ENCODE measurements at regions not wholly inside any gene's neighbourhood (a gene's known extent, or its start where the extent isn't known, plus 50 kb on each side); places are given as distances from the start of the nearest gene placed in this dataset.

DNA sequence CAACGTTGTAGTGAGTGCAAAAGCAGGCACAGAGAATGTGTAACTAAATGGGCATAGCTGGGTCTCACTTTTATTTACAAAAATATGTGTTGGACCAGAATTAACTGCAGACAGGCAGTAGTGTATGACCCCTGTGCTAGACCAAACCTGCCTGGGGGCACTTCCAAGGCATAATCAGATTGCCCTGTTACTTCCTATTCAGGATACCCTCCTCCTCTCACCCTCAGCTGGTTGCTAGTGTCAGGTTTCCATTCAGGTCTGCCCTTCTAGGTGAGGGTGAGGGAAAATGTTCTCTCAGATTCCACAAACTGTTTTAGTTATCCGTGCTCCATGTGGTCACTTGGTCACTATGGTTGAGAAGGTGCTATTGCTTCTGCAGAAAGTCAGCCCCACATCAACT, 387.3 kb downstream of the LMX1A start:
- Histone ChIP-seq H3K4me1 (ENCODE audit: control insufficient read depth in 1 of 2, insufficient read depth in 2 of 2, low read length in 2 of 2) (no peaks in the 10 kb centered on the region), H3K9me3 (ENCODE audit: control insufficient read depth in 1 of 2, low read length in 2 of 2) (no peaks in the 10 kb centered on the region), H3K27ac (ENCODE audit: low read length) (no peak overlapping the region), H3K4me3 (ENCODE audit: low read depth in 1 of 2, low read length in 2 of 2) (no peak overlapping the region), H3K36me3 (ENCODE audit: control insufficient read depth in 1 of 2, insufficient read depth in 2 of 2, low read length in 2 of 2) (no peaks in the 10 kb centered on the region), H3K27me3 (ENCODE audit: low read depth, low read length) (no peaks in the 10 kb centered on the region)

DNA sequence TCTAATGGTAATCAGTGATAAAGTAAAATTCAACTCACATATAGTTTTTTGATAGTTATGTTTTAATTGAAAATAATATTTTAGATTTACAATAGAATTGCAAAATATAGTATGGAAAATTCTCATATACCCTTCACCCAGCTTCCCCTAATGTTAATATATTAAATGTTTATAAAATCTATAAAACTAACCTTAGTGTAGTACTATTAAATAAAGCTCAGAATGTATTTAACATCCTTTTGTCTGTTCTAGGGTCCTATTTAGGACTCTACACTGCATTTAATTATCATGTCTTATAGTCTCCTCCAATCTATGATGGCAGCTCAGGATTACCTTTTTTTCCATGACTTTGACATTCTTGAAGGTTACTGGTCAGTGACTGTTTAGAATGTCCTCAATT, 389.2 kb downstream of the LMX1A start:
- H3K36me3 ChIP-seq (ENCODE audit: control insufficient read depth in 1 of 2, insufficient read depth in 2 of 2, low read length in 2 of 2): no peaks in the 10 kb centered on the region
- H3K27ac ChIP-seq (ENCODE audit: low read length): no peak overlapping the region
- no peaks in the 10 kb centered on the region for H3K27me3 ChIP-seq (ENCODE audit: low read depth, low read length)
- no peaks in the 10 kb centered on the region for H3K4me1 ChIP-seq (ENCODE audit: control insufficient read depth in 1 of 2, insufficient read depth in 2 of 2, low read length in 2 of 2)
- H3K4me3 ChIP-seq (ENCODE audit: low read depth in 1 of 2, low read length in 2 of 2): no peak overlapping the region
- H3K9me3 ChIP-seq (ENCODE audit: control insufficient read depth in 1 of 2, low read length in 2 of 2): no peaks in the 10 kb centered on the region

DNA sequence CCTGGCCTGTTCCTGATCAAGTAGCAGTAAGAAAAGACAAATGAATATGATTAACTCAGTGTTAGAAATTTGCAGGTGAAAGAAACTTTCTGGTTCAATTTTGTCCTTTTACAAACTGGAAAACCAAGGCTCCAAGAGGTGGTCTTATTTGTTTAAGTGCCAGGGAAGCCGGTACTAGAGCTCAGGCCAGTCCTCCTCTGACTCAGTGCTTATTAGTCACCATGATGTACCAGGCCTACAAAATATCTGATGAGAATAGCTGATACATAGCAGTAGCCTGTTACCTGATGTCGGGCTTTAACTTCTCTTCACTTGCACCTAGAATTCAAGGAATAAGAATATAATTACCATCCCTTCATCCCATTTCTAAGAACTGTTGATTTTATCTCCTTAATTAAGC, 394.8 kb downstream of the LMX1A start:
- Histone ChIP-seq H3K4me3 (ENCODE audit: low read depth in 1 of 2, low read length in 2 of 2) (no peak overlapping the region), H3K27ac (ENCODE audit: low read length) (no peak overlapping the region), H3K4me1 (ENCODE audit: control insufficient read depth in 1 of 2, insufficient read depth in 2 of 2, low read length in 2 of 2) (no peaks in the 10 kb centered on the region), H3K9me3 (ENCODE audit: control insufficient read depth in 1 of 2, low read length in 2 of 2) (no peaks in the 10 kb centered on the region), H3K36me3 (ENCODE audit: control insufficient read depth in 1 of 2, insufficient read depth in 2 of 2, low read length in 2 of 2) (no peaks in the 10 kb centered on the region), H3K27me3 (ENCODE audit: low read depth, low read length) (no peaks in the 10 kb centered on the region)

DNA sequence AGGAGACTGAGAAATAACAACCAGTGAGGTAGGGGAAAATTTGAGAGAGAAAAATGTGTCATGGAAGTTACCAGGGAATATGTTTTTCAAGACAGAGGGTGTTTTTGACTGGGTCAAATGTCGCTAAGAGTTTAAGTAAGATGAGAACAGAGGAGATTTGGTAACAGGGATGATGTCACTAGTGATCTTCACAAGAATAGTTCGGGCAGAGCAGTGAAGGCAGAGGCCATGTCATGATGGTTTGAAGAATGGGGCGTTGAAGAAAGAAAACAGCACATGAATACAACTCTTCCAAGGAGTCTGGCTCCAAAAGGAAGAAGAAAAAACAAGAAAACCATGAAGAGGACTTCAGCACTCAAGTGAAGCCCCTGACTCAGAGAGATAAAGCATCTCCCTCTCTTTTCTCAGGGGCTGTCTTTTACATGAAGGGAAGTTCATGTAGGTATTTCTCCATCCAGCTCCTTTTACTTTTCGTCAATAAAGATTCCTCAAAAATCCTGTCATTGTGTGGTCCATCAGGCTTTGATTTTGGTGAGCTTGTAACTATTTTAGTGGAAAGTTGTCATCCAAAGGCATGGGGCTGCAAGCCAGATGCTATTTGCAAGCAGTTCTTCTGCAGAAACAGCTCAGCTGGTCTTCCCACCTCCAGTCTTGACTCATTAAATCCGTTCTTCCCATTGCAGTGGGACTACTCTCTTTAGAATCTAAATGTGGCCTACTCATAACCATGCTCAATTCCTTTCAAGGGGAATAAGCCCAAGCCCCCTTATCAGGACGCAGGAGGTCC, 397.3 kb downstream of the LMX1A start:
- Histone ChIP-seq H3K27ac (ENCODE audit: low read length) (no peak overlapping the region), H3K9me3 (ENCODE audit: control insufficient read depth in 1 of 2, low read length in 2 of 2) (no peaks in the 10 kb centered on the region), H3K4me1 (ENCODE audit: control insufficient read depth in 1 of 2, insufficient read depth in 2 of 2, low read length in 2 of 2) (no peaks in the 10 kb centered on the region), H3K4me3 (ENCODE audit: low read depth in 1 of 2, low read length in 2 of 2) (no peak overlapping the region), H3K27me3 (ENCODE audit: low read depth, low read length) (no peaks in the 10 kb centered on the region), H3K36me3 (ENCODE audit: control insufficient read depth in 1 of 2, insufficient read depth in 2 of 2, low read length in 2 of 2) (no peaks in the 10 kb centered on the region)

DNA sequence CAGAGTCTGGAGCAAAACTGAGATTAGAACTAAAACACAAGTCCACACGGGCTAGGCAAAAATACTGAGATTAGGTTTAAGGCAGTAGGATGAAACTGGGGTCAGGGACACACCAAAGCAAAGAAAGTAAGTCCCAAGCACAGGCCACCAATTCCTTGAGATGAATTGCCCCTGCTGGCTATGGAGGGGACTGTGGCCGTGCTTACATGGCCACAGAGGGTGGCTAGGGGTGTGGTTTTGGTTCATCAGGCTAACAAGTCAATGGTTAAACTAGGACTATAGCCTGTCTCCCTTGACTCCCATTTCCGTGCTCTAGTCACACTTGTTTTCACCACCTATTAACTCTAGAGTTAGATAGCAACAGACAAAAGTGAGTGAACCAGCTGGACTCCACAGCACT, 394.8 kb downstream of the PBX1 start:
- no peak overlapping the region for H3K4me3 ChIP-seq (ENCODE audit: low read depth in 1 of 2, low read length in 2 of 2)
- no peaks in the 10 kb centered on the region for H3K27me3 ChIP-seq (ENCODE audit: low read depth, low read length)
- H3K4me1 ChIP-seq (ENCODE audit: control insufficient read depth in 1 of 2, insufficient read depth in 2 of 2, low read length in 2 of 2): peaks cover 0 to 8% of the 10 kb centered on the region in 2 donors
- peaks cover 1 to 5% of the 10 kb centered on the region in 2 donors for H3K9me3 ChIP-seq (ENCODE audit: control insufficient read depth in 1 of 2, low read length in 2 of 2)
- H3K27ac ChIP-seq (ENCODE audit: low read length): no peak overlapping the region
- no peaks in the 10 kb centered on the region for H3K36me3 ChIP-seq (ENCODE audit: control insufficient read depth in 1 of 2, insufficient read depth in 2 of 2, low read length in 2 of 2)

DNA sequence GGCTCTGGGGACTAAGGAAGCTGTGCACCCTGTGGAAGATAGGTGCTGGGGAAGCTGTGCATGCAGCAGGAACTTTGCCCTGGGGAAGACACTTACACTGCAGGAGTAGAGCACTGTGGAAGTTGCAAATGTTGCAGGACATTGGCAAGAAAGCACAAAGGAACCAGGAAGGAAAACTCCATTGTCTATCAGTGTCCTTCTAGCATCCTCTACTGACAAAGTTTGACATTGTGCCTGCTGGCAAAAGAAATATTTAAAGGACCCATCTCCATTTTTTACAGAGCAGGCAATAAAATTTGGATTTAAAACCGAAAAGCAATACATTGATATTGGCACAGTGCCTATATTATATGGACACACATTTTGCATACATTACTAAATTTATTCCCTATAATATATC, 394.1 kb downstream of the PBX1 start:
- Histone ChIP-seq H3K9me3 (ENCODE audit: control insufficient read depth in 1 of 2, low read length in 2 of 2) (peaks cover 7 to 12% of the 10 kb centered on the region in 2 donors), H3K27ac (ENCODE audit: low read length) (no peak overlapping the region), H3K4me1 (ENCODE audit: control insufficient read depth in 1 of 2, insufficient read depth in 2 of 2, low read length in 2 of 2) (peaks cover 0 to 8% of the 10 kb centered on the region in 2 donors), H3K27me3 (ENCODE audit: low read depth, low read length) (no peaks in the 10 kb centered on the region), H3K36me3 (ENCODE audit: control insufficient read depth in 1 of 2, insufficient read depth in 2 of 2, low read length in 2 of 2) (no peaks in the 10 kb centered on the region), H3K4me3 (ENCODE audit: low read depth in 1 of 2, low read length in 2 of 2) (no peak overlapping the region)

DNA sequence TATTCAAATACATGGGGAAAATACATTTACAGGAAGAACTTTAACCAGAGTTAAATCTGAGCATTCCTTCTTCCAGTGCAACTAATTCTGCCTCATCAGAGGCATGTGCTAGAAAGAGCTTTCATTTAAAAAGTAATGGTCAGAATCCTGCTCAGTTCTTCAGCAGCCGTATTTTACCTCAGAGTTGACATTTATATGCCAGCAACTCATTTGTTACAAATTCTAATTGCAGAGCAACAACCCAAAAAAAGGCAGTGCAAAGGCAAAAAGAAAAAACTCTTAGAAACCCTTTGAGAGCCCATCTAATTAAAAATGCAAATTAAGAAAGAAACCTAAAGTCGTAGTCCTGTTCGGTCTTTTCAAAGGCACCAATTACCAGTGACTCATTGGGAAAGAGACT, 392.5 kb downstream of the PBX1 start:
- Histone ChIP-seq H3K4me1 (ENCODE audit: control insufficient read depth in 1 of 2, insufficient read depth in 2 of 2, low read length in 2 of 2) (peaks cover 0 to 8% of the 10 kb centered on the region in 2 donors), H3K27ac (ENCODE audit: low read length) (no peak overlapping the region), H3K9me3 (ENCODE audit: control insufficient read depth in 1 of 2, low read length in 2 of 2) (peaks cover 13 to 14% of the 10 kb centered on the region in 2 donors), H3K4me3 (ENCODE audit: low read depth in 1 of 2, low read length in 2 of 2) (no peak overlapping the region), H3K36me3 (ENCODE audit: control insufficient read depth in 1 of 2, insufficient read depth in 2 of 2, low read length in 2 of 2) (no peaks in the 10 kb centered on the region), H3K27me3 (ENCODE audit: low read depth, low read length) (no peaks in the 10 kb centered on the region)

DNA sequence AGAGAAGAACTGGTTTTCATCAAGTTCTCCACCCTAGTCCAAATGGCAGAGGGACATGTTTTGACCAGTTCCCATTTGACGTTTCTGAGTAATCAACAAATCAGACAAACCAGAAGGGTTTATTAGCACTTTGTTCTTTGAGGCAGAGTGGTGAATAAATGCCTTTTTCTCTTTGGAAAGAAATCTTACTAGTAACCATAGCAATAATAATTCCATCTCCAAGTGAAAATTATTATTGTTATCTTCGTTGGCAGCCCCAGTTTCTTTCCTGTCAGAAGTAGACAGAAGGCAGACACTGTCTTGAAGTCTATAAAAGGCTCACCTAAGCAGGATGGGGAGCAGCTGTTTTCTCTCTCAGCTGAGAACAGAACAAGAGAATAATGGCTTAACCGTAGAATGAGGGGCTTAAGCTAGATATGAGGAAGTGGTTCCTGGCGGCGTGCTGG, 391.6 kb downstream of the PBX1 start:
- peaks cover 13 to 14% of the 10 kb centered on the region in 2 donors for H3K9me3 ChIP-seq (ENCODE audit: control insufficient read depth in 1 of 2, low read length in 2 of 2)
- no peak overlapping the region for H3K4me3 ChIP-seq (ENCODE audit: low read depth in 1 of 2, low read length in 2 of 2)
- H3K36me3 ChIP-seq (ENCODE audit: control insufficient read depth in 1 of 2, insufficient read depth in 2 of 2, low read length in 2 of 2): no peaks in the 10 kb centered on the region
- no peaks in the 10 kb centered on the region for H3K27me3 ChIP-seq (ENCODE audit: low read depth, low read length)
- H3K4me1 ChIP-seq (ENCODE audit: control insufficient read depth in 1 of 2, insufficient read depth in 2 of 2, low read length in 2 of 2): peaks cover 0 to 8% of the 10 kb centered on the region in 2 donors
- peak overlapping the region; percentile 19 for H3K27ac ChIP-seq (ENCODE audit: low read length)

DNA sequence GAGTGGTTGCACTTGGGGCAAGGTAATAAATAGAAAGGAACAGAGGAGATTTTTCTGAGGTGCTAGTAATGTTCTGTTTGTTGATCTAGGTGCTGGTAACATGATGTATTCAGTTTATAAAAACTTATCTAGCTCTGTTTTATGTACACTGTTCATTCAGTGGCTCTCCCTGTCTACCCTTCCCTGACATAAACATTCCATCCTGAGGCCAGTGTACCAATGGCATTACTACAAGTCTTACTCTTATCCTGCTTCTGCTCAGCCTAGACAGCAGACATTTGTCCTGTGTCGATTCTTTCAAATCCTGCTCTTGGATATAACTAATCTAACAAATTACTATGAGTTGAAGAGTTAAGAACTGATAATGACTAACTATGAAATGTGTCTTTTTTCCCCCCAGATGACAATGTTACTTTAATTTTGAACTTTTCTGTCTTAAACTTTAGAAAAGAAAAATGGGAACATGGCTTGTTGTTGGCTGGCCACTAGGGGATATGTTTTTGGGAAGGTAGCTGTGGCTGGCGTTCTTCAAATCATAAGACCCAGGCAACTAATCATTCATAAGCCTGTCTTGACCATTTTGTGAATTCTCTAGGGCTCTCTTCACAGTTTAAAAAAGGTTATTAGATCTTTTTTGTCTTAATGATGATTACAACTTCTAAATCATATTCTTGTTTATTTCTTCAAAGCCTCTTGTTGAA, 390.9 kb downstream of the PBX1 start:
- Histone ChIP-seq H3K27ac (ENCODE audit: low read length) (peak overlapping the region; percentile 19), H3K27me3 (ENCODE audit: low read depth, low read length) (no peaks in the 10 kb centered on the region), H3K4me1 (ENCODE audit: control insufficient read depth in 1 of 2, insufficient read depth in 2 of 2, low read length in 2 of 2) (peaks cover 0 to 8% of the 10 kb centered on the region in 2 donors), H3K9me3 (ENCODE audit: control insufficient read depth in 1 of 2, low read length in 2 of 2) (peaks cover 13 to 14% of the 10 kb centered on the region in 2 donors), H3K4me3 (ENCODE audit: low read depth in 1 of 2, low read length in 2 of 2) (no peak overlapping the region), H3K36me3 (ENCODE audit: control insufficient read depth in 1 of 2, insufficient read depth in 2 of 2, low read length in 2 of 2) (no peaks in the 10 kb centered on the region)

DNA sequence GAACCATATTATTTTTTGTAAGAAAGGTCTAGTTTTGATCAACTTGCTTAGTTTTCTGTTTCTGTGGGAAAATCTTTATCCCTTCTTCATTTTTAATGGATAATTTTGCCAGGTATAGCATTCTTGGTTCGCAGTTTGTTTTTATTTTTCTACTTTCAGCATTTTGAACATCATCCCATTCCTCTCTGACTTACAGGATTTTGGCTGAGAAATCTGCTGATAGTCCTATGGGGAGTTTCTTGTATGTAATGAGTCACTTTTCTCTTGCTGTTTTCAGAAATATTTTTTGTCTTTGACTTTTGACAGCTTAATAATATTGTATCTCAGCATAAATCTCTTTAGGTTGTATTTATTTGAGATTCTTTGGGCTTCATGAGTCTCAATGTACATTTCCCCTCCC, 389.1 kb downstream of the PBX1 start:
- Histone ChIP-seq H3K4me3 (ENCODE audit: low read depth in 1 of 2, low read length in 2 of 2) (no peak overlapping the region), H3K4me1 (ENCODE audit: control insufficient read depth in 1 of 2, insufficient read depth in 2 of 2, low read length in 2 of 2) (peaks cover 0 to 7% of the 10 kb centered on the region in 2 donors), H3K36me3 (ENCODE audit: control insufficient read depth in 1 of 2, insufficient read depth in 2 of 2, low read length in 2 of 2) (no peaks in the 10 kb centered on the region), H3K27ac (ENCODE audit: low read length) (no peak overlapping the region), H3K9me3 (ENCODE audit: control insufficient read depth in 1 of 2, low read length in 2 of 2) (peaks cover 13 to 14% of the 10 kb centered on the region in 2 donors), H3K27me3 (ENCODE audit: low read depth, low read length) (no peaks in the 10 kb centered on the region)

DNA sequence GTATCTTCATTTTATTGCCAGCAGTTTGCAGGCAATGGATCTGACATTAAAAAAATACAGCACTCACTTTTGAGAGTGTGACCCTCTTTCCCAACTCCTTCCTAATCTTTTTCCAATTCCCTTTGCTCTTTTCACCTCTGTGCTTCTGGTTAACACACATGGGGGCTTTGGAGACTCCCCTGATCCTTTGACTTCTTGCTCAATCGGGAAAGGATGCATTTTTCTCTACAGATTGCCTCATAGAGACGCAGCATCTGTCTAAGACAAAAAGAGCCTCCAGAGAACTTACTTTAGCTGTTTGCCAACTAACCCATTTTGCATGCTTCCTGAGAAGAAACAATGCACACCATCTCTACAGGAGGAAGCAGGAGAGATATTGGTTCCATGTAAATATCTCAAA, 378.3 kb downstream of the PBX1 start:
- H3K4me3 ChIP-seq (ENCODE audit: low read depth in 1 of 2, low read length in 2 of 2): no peak overlapping the region
- peaks cover 0 to 3% of the 10 kb centered on the region in 2 donors for H3K9me3 ChIP-seq (ENCODE audit: control insufficient read depth in 1 of 2, low read length in 2 of 2)
- H3K27me3 ChIP-seq (ENCODE audit: low read depth, low read length): no peaks in the 10 kb centered on the region
- no peaks in the 10 kb centered on the region for H3K36me3 ChIP-seq (ENCODE audit: control insufficient read depth in 1 of 2, insufficient read depth in 2 of 2, low read length in 2 of 2)
- no peak overlapping the region for H3K27ac ChIP-seq (ENCODE audit: low read length)
- H3K4me1 ChIP-seq (ENCODE audit: control insufficient read depth in 1 of 2, insufficient read depth in 2 of 2, low read length in 2 of 2): peaks cover 0 to 6% of the 10 kb centered on the region in 2 donors
